ENCODE measurements at regions not wholly inside any gene's neighbourhood (a gene's known extent, or its start where the extent isn't known, plus 50 kb on each side); places are given as distances from the start of the nearest gene placed in this dataset.

- TF ChIP-seq CTCF (conservative IDR thresholded peaks at IDR 0.05) (no peak), EZH2 (IDR thresholded peaks at IDR 0.05; ENCODE audit: low read depth) (no peak)
These were observed 72.2 kb downstream of the METRNL start for GRCh38 chr17:83151442-83152226.

Data from PC-9 (cell line).